K562 (cell line): ENCODE measurements at regions not wholly inside any gene's neighbourhood (a gene's known extent, or its start where the extent isn't known, plus 50 kb on each side); places are given as distances from the start of the nearest gene placed in this dataset.

ENCODE experiments used
- ATAC-seq: fragments of 200-7000 bp; cut with Tn5 transposase; 3 replicates; pipeline ENCODE4 v1.9.1; 2020; ENCODE audit warnings: moderate library complexity
- BruUV-seq: library from RNA; stranded (reverse); fragments of 400-500 nt; replicated peaks from 2 replicates; lab custom pipeline; 2021; lab: Mats Ljungman, UMichigan
- CTCF ChIA-PET: fragments of 300-600 bp; formaldehyde crosslinking; extraction: SDS; loops from one replicate; lab custom pipeline; 2021; ENCODE audit warnings: low intra/inter-chr PET ratio; lab: Yijun Ruan, JAX
- POLR2A ChIA-PET: fragments of 300-600, 350-650 bp; sonication (Branson Sonifier 250); formaldehyde crosslinking; extraction: SDS; loops from one replicate; lab custom pipeline; 2021; ENCODE audit warnings: antibody characterized with exemption, inconsistent platforms; lab: Yijun Ruan, JAX
- DNase-seq, 4 experiments: peaks; one replicate each; pipeline versions ENCODE4 v3.0.0 to v3.0.0-alpha.2; 2011 to 2018; ENCODE audit warnings: low spot score in 3 of 4, mixed read lengths in 3 of 4; ENCODE audit errors: extremely low read depth in 1 of 4
- FAIRE-seq: peaks from 2 replicates; lab custom pipeline; 2011; peaks lifted over from hg19 to GRCh38; lab: Jason Lieb, UNC
- H2AFZ ChIP-seq: 2 replicates; pipeline ENCODE4 v1.6.0; 2011; ENCODE audit warnings: low read depth, low read length, control low read depth, inconsistent platforms
- H3K27ac ChIP-seq: fragments of 200-600 bp; 3 replicates; pipeline ENCODE4 v1.8.0; 2011; ENCODE audit warnings: low read depth, mild to moderate bottlenecking, control low read depth, inconsistent platforms, low read length, moderate library complexity, mixed read lengths; ENCODE audit errors: extremely low read depth
- H3K27me3 ChIP-seq, 2 experiments: fragments of 300-600 bp in 1 of 2; 2 replicates in 1 of 2; 3 replicates in 1 of 2; pipeline versions ENCODE4 v1.6.0 to v1.8.0; 2011; ENCODE audit warnings: inconsistent platforms in 2 of 2, low read length in 2 of 2, mild to moderate bottlenecking in 1 of 2, mixed read lengths in 1 of 2, moderate library complexity in 1 of 2; ENCODE audit not compliant: control insufficient read depth in 2 of 2, insufficient read depth in 2 of 2
- H3K36me3 ChIP-seq: fragments of 300-600 bp; 3 replicates; pipeline ENCODE4 v1.8.0; 2011; ENCODE audit warnings: mild to moderate bottlenecking, low read length, inconsistent platforms; ENCODE audit not compliant: control insufficient read depth, insufficient read depth
- H3K4me1 ChIP-seq, 2 experiments: fragments of 200-600 bp in 1 of 2; replicated peaks in 1 of 2; 2 replicates in 1 of 2; 3 replicates in 1 of 2; pipeline versions ENCODE4 v1.5.1 to v1.8.0; 2011; ENCODE audit warnings: inconsistent platforms in 2 of 2, low read length in 2 of 2, mild to moderate bottlenecking in 1 of 2, mixed read lengths in 1 of 2, moderate library complexity in 1 of 2; ENCODE audit not compliant: control insufficient read depth in 2 of 2, insufficient read depth in 2 of 2
- H3K4me2 ChIP-seq: 2 replicates; pipeline ENCODE4 v1.6.1; 2011; ENCODE audit warnings: low read length, control low read depth, inconsistent platforms, mixed read lengths; ENCODE audit not compliant: insufficient read depth
- H3K4me3 ChIP-seq: fragments of 200-600 bp; sonication (generic), shearing (Covaris generic); 2 replicates; pipeline ENCODE4 v1.5.1; 2016; ENCODE audit warnings: control low read depth, inconsistent platforms
- H3K79me2 ChIP-seq: fragments of 200-600 bp; 3 replicates; pipeline ENCODE4 v1.8.0; 2011; ENCODE audit warnings: low read length, inconsistent platforms; ENCODE audit not compliant: control insufficient read depth, insufficient read depth
- H3K9ac ChIP-seq, 2 experiments: 2 replicates each; pipeline versions ENCODE4 v1.6.0 to v1.6.1; 2011; ENCODE audit warnings: low read depth in 2 of 2, low read length in 2 of 2, control low read depth in 1 of 2, inconsistent platforms in 1 of 2, mild to moderate bottlenecking in 1 of 2, mixed read lengths in 1 of 2; ENCODE audit not compliant: insufficient read depth in 1 of 2
- H3K9me1 ChIP-seq: one replicate; pipeline ENCODE4 v1.6.0; 2011; ENCODE audit warnings: inconsistent platforms, mild to moderate bottlenecking, low read length, moderate library complexity; ENCODE audit not compliant: control insufficient read depth, insufficient read depth
- H3K9me3 ChIP-seq: replicated peaks from 2 replicates; pipeline ENCODE4 v1.5.1; 2011; ENCODE audit warnings: low read depth, low read length, inconsistent platforms; ENCODE audit not compliant: control insufficient read depth, insufficient read depth
- H4K20me1 ChIP-seq: replicated peaks from 2 replicates; pipeline ENCODE4 v1.6.1; 2011; ENCODE audit warnings: low read length, inconsistent platforms, mixed read lengths; ENCODE audit not compliant: control insufficient read depth, insufficient read depth
- CBFA2T3 ChIP-seq: fragments of 450-650 bp; IDR thresholded peaks from 2 replicates; pipeline ENCODE4 v1.6.1; 2017
- CHD7 ChIP-seq: fragments of 200-600 bp; sonication (generic); IDR thresholded peaks from one replicate; pipeline ENCODE4 v1.6.1; 2012; ENCODE audit warnings: mild to moderate bottlenecking, low read depth, low read length, inconsistent platforms
- HDAC6 ChIP-seq: IDR thresholded peaks from 2 replicates; pipeline ENCODE4 v1.6.1; 2012; ENCODE audit warnings: low read depth, mild to moderate bottlenecking, control low read depth, inconsistent platforms, low read length, moderate library complexity
- MBD1 ChIP-seq: fragments of 250-450 bp; sonication (Bioruptor Pico); IDR thresholded peaks from 2 replicates; pipeline ENCODE4 v1.8.0; 2022; ENCODE audit warnings: inconsistent platforms
- MYNN ChIP-seq, 2 experiments: sonication (generic); formaldehyde crosslinking in 1 of 2; IDR thresholded peaks; 2 replicates each; pipeline versions ENCODE4 v1.5.0 to v1.6.1; 2016 to 2020; ENCODE audit warnings: antibody characterized with exemption in 1 of 2, missing genetic modification reagents in 1 of 2
- TAL1 ChIP-seq: fragments of 450-650 bp; IDR thresholded peaks from 2 replicates; pipeline ENCODE4 v1.6.1; 2016; ENCODE audit warnings: mild to moderate bottlenecking
- THAP7 ChIP-seq: fragments of 250-450 bp; sonication (Bioruptor Pico); IDR thresholded peaks from 2 replicates; pipeline ENCODE4 v1.5.0; 2021
- WHSC1 ChIP-seq: IDR thresholded peaks from one replicate; pipeline ENCODE4 v1.6.1; 2012; ENCODE audit warnings: low read length, control low read depth, inconsistent platforms
- ZNF436 ChIP-seq: fragments of 250-450, 450-650 bp; sonication (Bioruptor Pico); formaldehyde crosslinking; IDR thresholded peaks from 2 replicates; pipeline ENCODE4 v1.7.0; 2020; ENCODE audit warnings: mild to moderate bottlenecking
- ZNF551 ChIP-seq: fragments of 250-450 bp; sonication (Bioruptor Pico); IDR thresholded peaks from 2 replicates; pipeline ENCODE4 v1.5.0; 2021; ENCODE audit warnings: mild to moderate bottlenecking, moderate library complexity
- WGBS: fragments of 100-300 bp; shearing (Covaris generic); methylation state at CpG from one replicate; pipeline ENCODE4 v1.1.6; 2016; ENCODE audit warnings: low coverage, mixed read lengths; ENCODE audit not compliant: insufficient coverage; ENCODE audit errors: missing lambda C conversion rate; 5-methylcytosine and 5-hydroxymethylcytosine counted together
- in situ Hi-C: fragments of 300-500 bp; cut with MboI; formaldehyde crosslinking; loops from 4 replicates; pipeline ENCODE4 v1.15.0; 2018; ENCODE audit warnings: inconsistent platforms, mixed read lengths
- intact Hi-C: fragments of 100-400 bp; cut with micrococcal nuclease; formaldehyde crosslinking; loops from 2 replicates; pipeline ENCODE4 v1.14.2; 2022

- no peak for ATAC-seq
- Histone ChIP-seq H3K4me2 (no peak overlapping the region), H3K9ac (no peak overlapping the region), H4K20me1 (no peaks in the 10 kb centered on the region), H3K27ac (no peak overlapping the region), H3K9me1 (peaks cover 2% of the 10 kb centered on the region), H2AFZ (no peak overlapping the region), H3K79me2 (no peaks in the 10 kb centered on the region), H3K4me3 (no peak overlapping the region), H3K9me3 (no peaks in the 10 kb centered on the region), H3K36me3 (no peaks in the 10 kb centered on the region), H3K27me3 (no peaks in the 10 kb centered on the region), H3K4me1 (no peaks in the 10 kb centered on the region)
- ChIA-PET CTCF (interaction anchor here (0.6 kb wide), 1 partner anchor 380 kb away, joined by 3 read pairs; no protein-coding TSS in a partner anchor), POLR2A (no interaction called here)
- intact Hi-C loops = no loop called here
- BruUV-seq = no TSS peak
- WGBS = 0% methylated on average over 6 of the region's 6 CpGs
- TF ChIP-seq WHSC1 (no peak), MYNN (IDR thresholded peaks at IDR 0.05) (no peak), MYNN (CRISPR knock-in tag; IDR thresholded peaks at IDR 0.05) (no peak), ZNF436 (CRISPR knock-in tag) (no peak), TAL1 (no peak), CHD7 (no peak), CBFA2T3 (no peak), THAP7 (CRISPR knock-in tag) (no peak), HDAC6 (no peak), ZNF551 (CRISPR knock-in tag) (no peak), MBD1 (no peak)
- FAIRE-seq = no peak
- DNase-seq = no peak
- in situ Hi-C loops = no loop called here
These were observed 241.3 kb downstream of the GRIN2B start for GRCh38 chr12:13740149-13740545.
